Loucy (cell line): ENCODE measurements at regions not wholly inside any gene's neighbourhood (a gene's known extent, or its start where the extent isn't known, plus 50 kb on each side); places are given as distances from the start of the nearest gene placed in this dataset.

Experiments used
- EZH2phosphoT487 ChIP-seq: fragments of 200-600 bp; IDR thresholded peaks from 2 replicates; pipeline ENCODE4 v1.6.1; 2018; ENCODE audit warnings: antibody characterized with exemption, mild to moderate bottlenecking, moderate library complexity, borderline replicate concordance
- TF ChIP-seq, protein P1 (sequence below): fragments of 200-600 bp; sonication (generic); conservative IDR thresholded peaks from 2 replicates; pipeline ENCODE4 v1.5.1; 2014; ENCODE audit warnings: mild to moderate bottlenecking, antibody characterized with exemption, low read length

DNA sequence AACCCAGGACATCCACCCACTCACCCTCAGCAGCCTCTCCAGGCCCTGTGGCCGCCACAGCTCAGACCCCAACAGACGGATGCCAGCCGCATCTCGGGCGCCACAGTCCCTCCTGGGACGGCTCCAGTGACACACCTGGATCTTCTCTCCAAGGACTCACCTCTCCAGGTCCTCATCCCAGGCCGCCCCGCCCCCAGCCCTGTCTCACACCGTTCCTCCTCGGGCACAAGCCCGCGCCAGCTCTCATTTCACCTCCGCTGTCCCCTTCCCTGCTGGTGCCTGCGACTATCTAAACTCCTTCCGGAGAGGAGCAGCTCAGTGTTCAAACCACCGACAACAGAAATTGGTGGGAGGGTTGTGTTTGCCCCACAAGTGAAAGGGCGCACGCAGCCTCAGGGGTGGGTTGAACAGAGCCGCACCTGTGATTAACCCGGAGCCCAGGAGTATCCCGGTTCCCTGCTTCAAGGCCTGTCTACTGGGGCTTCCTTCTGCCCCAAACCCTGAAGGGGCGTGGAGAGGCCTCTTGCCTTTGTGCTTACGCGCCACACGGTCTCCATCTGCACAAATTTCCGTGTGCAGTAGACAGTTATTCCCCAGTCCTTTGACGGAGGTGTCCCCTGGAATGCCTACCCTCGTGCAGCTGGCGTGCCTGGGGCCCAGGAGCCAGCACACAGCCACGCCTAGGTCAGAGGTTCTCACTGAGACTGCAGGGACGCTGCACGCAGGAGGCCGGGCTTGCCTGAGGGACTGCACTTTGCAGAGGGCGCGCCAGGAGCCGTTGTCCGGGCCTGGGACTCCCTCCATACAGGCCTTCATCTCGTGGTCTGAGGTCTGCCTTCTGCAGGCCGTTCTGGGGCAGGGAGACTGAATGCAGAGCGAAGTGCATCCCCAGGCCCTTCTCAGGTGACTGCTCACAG, 232.7 kb downstream of the DLL1 start:
- TF ChIP-seq EZH2phosphoT487, result no peak
- TF ChIP-seq, protein P1, sequence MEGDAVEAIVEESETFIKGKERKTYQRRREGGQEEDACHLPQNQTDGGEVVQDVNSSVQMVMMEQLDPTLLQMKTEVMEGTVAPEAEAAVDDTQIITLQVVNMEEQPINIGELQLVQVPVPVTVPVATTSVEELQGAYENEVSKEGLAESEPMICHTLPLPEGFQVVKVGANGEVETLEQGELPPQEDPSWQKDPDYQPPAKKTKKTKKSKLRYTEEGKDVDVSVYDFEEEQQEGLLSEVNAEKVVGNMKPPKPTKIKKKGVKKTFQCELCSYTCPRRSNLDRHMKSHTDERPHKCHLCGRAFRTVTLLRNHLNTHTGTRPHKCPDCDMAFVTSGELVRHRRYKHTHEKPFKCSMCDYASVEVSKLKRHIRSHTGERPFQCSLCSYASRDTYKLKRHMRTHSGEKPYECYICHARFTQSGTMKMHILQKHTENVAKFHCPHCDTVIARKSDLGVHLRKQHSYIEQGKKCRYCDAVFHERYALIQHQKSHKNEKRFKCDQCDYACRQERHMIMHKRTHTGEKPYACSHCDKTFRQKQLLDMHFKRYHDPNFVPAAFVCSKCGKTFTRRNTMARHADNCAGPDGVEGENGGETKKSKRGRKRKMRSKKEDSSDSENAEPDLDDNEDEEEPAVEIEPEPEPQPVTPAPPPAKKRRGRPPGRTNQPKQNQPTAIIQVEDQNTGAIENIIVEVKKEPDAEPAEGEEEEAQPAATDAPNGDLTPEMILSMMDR, result no peak
